ENCODE measurements at regions not wholly inside any gene's neighbourhood (a gene's known extent, or its start where the extent isn't known, plus 50 kb on each side); places are given as distances from the start of the nearest gene placed in this dataset.

- no peaks in the 10 kb centered on the region for H3K27me3 Mint-ChIP-seq
- CTCF ChIA-PET: no interaction called here
- H3K4me1 Mint-ChIP-seq: no peaks in the 10 kb centered on the region
- POLR2A ChIA-PET: no interaction called here
- no peak for DNase-seq
- ATAC-seq (ENCODE audit: low read depth): no peak
- intact Hi-C loops (cut with micrococcal nuclease): no loop called here
- H3K27ac Mint-ChIP-seq: no peak overlapping the region
- H3K36me3 Mint-ChIP-seq (ENCODE audit: low read depth): no peaks in the 10 kb centered on the region
- TF ChIP-seq, protein P1, sequence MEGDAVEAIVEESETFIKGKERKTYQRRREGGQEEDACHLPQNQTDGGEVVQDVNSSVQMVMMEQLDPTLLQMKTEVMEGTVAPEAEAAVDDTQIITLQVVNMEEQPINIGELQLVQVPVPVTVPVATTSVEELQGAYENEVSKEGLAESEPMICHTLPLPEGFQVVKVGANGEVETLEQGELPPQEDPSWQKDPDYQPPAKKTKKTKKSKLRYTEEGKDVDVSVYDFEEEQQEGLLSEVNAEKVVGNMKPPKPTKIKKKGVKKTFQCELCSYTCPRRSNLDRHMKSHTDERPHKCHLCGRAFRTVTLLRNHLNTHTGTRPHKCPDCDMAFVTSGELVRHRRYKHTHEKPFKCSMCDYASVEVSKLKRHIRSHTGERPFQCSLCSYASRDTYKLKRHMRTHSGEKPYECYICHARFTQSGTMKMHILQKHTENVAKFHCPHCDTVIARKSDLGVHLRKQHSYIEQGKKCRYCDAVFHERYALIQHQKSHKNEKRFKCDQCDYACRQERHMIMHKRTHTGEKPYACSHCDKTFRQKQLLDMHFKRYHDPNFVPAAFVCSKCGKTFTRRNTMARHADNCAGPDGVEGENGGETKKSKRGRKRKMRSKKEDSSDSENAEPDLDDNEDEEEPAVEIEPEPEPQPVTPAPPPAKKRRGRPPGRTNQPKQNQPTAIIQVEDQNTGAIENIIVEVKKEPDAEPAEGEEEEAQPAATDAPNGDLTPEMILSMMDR (IDR thresholded peaks at IDR 0.05): no peak
- H3K4me3 Mint-ChIP-seq: no peak overlapping the region
- H3K9me3 Mint-ChIP-seq: no peaks in the 10 kb centered on the region
Measured at GRCh38 chr11:122398851-122399250, 256.7 kb upstream of the UBASH3B start.

DNA sequence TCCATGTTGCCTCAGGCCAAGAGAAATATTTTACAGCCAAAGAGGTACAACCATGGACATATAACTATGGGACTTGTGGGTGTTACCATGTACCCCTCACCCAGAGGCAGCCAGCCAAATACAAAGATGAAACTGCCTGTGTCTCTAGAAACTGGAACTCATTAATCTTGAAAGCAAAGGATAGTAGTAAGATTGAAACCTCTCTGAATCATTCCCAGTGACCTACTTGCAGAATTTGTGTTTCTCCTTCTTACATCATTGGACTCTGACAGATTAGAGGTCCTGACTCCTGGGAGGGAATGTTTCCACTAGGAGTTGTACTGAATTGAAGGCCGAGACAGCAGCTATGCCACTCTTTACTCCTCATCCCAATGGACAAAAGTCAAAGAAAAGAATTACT lies 257.4 kb upstream of the UBASH3B start:
- Mint-ChIP-seq H3K9me3 (no peaks in the 10 kb centered on the region), H3K4me1 (no peaks in the 10 kb centered on the region), H3K36me3 (ENCODE audit: low read depth) (no peaks in the 10 kb centered on the region), H3K4me3 (no peak overlapping the region), H3K27ac (no peak overlapping the region), H3K27me3 (no peaks in the 10 kb centered on the region)
- POLR2A ChIA-PET: no interaction called here
- intact Hi-C loops (cut with micrococcal nuclease): no loop called here
- TF ChIP-seq, protein P1 (IDR thresholded peaks at IDR 0.05): no peak
- DNase-seq (no peak), ATAC-seq (ENCODE audit: low read depth) (no peak)
- CTCF ChIA-PET: no interaction called here

- Mint-ChIP-seq H3K27me3 (no peaks in the 10 kb centered on the region), H3K36me3 (ENCODE audit: low read depth) (no peaks in the 10 kb centered on the region), H3K4me1 (no peaks in the 10 kb centered on the region), H3K9me3 (no peaks in the 10 kb centered on the region), H3K27ac (no peak overlapping the region), H3K4me3 (no peak overlapping the region)
- TF ChIP-seq, protein P1 (IDR thresholded peaks at IDR 0.05): no peak
- CTCF ChIA-PET: no interaction called here
- ATAC-seq (ENCODE audit: low read depth) (no peak), DNase-seq (no peak)
- intact Hi-C loops (cut with micrococcal nuclease): no loop called here
- POLR2A ChIA-PET: no interaction called here
Measured at GRCh38 chr11:122395282-122395681, 260.2 kb upstream of the UBASH3B start.

DNA sequence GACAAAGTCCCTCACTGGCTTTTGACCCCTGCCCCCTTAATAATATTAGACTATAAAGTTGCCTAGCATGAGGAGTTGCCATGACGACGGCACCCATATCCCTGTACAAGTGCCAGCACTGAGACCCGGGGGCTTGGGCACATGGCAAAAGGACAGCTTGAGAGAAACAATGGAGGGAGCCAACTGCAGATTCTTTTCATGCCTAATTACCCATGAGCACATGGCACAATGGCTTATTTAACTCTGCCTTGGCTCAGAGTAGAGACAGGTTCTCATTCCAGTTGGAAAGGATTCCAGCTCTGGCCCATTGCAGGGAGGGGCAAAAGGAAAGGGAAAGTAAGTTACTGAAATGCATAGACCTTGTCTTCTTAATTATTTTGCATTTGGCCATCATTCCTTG lies 261.2 kb upstream of the UBASH3B start:
- Mint-ChIP-seq H3K4me3 (no peak overlapping the region), H3K36me3 (ENCODE audit: low read depth) (no peaks in the 10 kb centered on the region), H3K4me1 (no peaks in the 10 kb centered on the region), H3K27ac (no peak overlapping the region), H3K27me3 (no peaks in the 10 kb centered on the region), H3K9me3 (no peaks in the 10 kb centered on the region)
- CTCF ChIA-PET: no interaction called here
- TF ChIP-seq, protein P1 (IDR thresholded peaks at IDR 0.05): no peak
- POLR2A ChIA-PET: no interaction called here
- no peak for ATAC-seq (ENCODE audit: low read depth)
- intact Hi-C loops (cut with micrococcal nuclease): no loop called here
- no peak for DNase-seq

DNA sequence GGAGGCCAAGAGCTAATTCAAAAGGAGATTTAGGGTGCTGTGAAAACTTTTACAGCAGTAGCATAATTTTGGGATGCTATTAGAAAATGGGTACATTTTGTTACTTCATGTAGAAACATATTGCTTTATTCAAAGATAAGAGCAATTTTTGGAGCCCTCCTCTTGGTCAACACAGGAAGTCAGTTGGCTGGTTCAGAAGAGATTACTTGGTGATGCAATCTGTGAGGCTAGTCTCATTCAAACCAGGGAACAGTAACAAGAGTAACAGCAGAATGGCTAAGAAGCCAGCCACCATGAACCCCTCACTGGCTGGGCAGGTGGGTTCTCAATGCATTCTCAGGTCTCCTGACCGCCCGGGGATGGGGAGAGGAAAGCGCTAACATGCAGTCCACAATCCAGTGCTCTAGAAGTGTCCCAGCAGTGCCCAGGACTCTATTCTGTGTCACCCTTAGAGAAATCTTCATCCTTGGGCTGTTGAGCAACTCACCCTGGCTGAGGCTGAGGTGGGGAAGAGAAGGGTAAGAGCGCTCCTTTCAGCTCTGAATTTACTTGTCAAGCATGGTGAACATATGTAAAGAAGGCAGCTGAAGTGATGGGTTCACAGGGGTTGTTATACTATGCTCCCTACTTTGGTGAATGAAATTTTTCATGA lies 262.2 kb upstream of the UBASH3B start:
- TF ChIP-seq, protein P1 (IDR thresholded peaks at IDR 0.05): no peak
- DNase-seq: no peak
- ChIA-PET CTCF (no interaction called here), POLR2A (no interaction called here)
- Mint-ChIP-seq H3K4me1 (no peaks in the 10 kb centered on the region), H3K9me3 (no peaks in the 10 kb centered on the region), H3K27me3 (no peaks in the 10 kb centered on the region), H3K4me3 (no peak overlapping the region), H3K27ac (no peak overlapping the region), H3K36me3 (ENCODE audit: low read depth) (no peaks in the 10 kb centered on the region)
- no peak for ATAC-seq (ENCODE audit: low read depth)
- intact Hi-C loops (cut with micrococcal nuclease): no loop called here

All from activated B cell treated with CpG ODN at 0.5 μM for 24 hours (primary cell).